ENCODE measurements at regions not wholly inside any gene's neighbourhood (a gene's known extent, or its start where the extent isn't known, plus 50 kb on each side); places are given as distances from the start of the nearest gene placed in this dataset.
"Not testable (repeated sequence)": the region's sequence is repeated elsewhere in the genome, so short reads cannot be mapped to it uniquely, and the experiment has no call there.

DNA sequence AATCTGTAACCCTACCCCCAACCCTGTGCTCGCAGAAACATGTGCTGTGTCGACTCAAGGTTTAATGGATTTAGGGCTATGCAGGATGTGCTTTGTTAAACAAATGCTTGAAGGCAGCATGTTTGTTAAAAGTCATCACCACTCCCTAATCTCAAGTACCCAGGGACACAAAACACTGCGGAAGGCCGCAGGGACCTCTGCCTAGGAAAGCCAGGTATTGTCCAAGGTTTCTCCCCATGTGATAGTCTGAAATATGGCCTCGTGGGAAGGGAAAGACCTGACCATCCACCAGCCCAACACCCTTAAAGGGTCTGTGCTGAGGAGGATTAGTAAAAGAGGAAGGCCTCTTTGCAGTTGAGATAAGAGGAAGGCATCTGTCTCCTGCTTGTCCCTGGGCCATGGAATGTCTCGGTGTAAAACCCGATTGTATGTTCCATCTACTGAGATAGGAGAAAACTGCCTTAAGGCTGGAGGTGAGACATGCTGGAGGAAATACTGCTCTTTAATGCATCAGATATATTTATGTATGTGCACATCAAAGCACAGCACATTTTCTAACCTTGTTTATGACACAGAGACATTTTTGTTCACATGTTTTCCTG, 94.4 kb downstream of the LSM3 start:
- DNase-seq (ENCODE audit: low read depth in 2 of 2) = not testable (repeated sequence)

DNA sequence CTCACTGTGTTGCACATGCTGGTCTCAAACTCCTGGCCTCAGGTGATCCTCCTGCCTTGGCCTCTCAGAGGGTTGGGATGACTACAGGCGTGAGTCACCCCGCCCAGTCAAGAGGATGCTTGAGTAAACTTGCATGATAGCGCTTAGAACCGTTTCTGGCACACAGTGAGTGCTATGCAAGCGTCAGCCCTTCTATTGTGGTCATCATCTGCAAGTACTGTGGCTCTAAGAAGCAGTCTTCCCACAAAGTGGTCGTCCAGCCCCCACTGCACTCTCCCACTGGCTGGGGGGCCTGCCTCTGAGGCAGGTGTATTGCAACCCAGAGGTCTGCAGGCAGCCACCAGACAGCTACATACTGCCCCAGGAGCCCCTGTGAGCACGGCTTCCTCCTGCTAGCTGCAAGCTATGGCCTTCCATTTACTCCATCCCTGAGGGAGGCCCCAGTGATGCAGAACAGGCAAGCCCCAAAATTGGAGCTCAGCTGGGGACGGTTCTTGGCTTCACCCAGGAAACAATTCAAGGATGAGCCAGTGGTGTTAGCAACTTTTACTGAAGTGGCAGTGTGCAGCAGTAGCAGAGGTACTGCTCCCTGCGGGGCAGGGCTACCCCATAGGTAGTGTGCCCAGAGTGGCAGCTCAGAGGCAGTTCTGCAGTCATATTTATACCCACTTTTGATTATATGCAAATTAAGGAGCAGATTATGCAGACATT, 95.4 kb downstream of the LSM3 start:
- no peak for DNase-seq (ENCODE audit: low read depth in 2 of 2)

DNA sequence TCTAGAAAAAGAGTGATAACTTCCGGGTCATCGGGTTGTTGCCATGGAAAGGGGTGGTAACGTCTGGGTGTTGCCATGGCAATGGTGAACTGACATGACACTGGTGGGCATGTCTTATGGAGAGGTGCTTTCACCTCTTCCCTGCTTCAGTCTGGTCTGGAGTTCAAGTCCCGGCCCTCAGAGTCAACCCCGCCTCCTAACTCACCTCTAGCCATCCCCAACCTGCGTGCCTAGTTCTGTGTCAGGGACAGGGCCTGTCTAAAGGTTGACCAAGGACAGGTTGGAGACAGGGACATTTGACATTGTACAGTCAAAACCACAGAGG, 96.0 kb downstream of the LSM3 start:
- DNase-seq (ENCODE audit: low read depth in 2 of 2) = no peak

DNA sequence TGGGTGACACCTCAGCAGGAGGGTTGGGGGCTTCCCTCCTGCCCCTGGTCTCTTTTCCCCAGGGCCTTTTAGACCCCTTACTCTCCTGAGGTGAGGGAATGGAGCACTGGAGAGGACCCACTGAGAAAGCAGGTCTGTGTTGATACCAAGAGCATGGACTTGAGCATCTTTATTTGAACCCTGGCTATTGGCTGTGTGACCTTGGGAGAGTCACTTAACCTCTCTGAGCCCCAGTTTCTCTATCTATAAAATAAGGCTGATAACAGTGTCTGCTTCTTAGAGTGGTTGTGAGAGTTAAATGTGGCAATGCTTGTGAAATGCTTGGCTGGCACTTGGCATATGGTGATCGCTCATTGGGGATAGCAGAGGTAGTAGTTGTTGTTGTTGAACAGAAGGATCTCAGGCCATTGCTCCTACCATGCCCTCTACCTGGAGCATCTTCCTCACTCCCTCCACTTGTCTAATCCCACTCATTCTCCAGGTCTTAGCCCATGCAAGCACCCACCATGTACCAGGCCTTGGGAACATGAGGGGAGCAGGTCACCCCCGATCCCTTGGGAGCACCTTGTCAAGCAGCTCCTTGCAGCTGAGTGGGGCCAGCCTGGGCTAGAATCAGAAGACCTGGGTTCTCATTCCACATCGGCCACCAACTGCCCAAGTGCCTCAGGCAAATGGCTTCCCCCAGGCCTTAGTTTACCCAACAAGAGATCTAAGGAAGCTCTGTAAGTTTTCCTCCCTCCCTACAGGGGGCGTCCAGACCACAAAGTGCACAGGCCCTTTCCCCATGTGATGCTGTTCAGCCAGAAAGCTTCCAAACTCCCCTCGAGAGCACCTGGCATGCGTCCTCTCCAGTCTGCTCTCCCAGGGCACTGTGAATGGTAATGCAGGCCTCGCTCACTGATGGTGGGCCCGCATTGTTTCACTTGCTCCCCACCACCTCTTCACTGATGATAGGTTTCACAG, 96.7 kb downstream of the LSM3 start:
- DNase-seq (ENCODE audit: low read depth in 2 of 2) = no peak

DNA sequence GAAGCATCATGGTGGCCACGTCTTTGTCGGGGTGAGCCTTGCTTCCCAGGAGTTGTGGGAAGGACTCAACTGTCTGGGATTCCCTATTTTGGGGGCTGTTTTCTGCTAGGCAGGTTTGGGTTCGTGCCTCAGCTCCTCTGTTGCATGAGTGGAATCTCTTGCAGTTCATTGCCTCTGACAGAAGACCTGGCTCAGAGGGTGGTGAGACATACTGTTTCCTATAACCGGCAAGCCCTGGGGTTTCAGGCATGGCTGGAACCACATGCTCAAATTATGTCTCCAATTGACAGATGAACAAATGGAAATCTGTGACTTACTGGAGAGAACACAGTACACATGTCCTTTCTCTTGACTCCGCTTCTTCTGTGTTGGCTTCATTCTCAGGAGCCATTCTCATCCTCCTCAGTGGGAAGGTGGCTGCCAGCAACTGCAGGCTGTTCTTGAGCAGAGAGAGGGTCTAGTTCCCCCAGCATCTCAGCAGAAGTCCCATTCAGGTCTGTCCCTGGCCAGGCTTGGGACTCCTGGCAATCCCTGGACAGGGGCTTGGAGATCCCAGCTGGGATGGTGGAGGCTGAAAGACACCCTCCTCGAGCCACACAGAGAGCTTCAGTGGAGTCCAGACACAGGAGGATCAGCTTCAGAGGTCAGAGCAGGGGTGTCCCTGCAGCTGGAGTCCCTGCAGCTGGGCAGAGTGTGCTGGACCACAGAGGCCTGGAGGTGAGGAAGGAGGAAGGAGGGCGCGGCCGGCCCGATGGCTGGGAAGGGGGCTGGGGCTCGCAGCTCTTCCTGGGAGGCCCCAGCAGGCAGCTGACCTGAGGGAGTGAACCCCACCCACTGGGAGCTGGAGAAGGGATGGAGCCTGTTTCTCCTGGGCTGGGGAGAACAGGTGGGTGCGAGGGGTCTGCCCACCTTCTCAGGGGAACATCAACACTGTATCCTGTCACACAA, 97.6 kb downstream of the LSM3 start:
- DNase-seq (ENCODE audit: low read depth in 2 of 2) = no peak

DNA sequence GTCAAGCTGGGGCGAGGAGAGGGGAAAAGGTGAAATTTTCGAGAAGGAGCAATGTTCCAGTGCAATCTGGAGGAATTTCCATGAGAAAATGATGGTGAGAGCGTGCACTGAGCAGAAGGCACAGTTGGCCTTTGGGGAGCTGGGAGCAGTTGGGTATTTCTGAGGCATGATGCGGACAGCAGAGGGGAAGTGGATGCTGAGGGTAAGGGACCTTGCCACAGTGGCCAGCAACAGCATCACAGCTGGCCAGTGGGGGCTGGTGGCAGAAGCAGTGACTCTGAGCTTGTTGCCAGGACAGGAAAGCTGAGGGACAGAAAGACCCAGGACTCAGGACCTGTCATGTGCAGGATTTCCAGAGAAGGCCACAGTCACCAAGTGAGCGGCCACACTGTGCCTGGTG, 98.9 kb downstream of the LSM3 start:
- DNase-seq (ENCODE audit: low read depth in 2 of 2) = no peak

DNA sequence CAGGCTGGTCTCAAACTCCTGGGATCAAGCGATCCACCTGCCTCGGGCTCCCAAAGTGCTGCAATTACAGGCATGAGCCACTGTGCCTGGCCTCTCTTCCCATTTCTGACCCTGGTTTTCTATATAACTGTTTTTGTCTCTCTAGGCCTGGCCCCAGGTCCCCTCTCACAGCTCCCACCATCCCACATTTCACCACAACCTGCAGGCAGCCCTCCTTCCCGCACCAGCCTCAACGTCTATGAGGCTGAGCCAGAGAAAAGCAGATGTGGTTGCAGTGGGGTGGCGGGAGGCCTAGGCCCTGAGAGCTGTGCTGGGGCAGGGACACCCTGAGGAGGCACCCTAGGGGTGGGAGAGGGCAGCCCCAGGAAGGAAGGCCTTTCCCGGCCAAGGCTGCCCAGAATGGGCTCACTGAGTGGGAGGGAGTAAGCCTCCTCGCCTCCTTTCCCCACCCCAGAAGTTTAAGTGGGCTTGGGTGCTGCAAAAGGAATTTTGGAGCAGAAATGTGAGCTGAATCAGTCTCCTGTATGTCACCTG, 99.7 kb downstream of the LSM3 start:
- no peak for DNase-seq (ENCODE audit: low read depth in 2 of 2)

DNA sequence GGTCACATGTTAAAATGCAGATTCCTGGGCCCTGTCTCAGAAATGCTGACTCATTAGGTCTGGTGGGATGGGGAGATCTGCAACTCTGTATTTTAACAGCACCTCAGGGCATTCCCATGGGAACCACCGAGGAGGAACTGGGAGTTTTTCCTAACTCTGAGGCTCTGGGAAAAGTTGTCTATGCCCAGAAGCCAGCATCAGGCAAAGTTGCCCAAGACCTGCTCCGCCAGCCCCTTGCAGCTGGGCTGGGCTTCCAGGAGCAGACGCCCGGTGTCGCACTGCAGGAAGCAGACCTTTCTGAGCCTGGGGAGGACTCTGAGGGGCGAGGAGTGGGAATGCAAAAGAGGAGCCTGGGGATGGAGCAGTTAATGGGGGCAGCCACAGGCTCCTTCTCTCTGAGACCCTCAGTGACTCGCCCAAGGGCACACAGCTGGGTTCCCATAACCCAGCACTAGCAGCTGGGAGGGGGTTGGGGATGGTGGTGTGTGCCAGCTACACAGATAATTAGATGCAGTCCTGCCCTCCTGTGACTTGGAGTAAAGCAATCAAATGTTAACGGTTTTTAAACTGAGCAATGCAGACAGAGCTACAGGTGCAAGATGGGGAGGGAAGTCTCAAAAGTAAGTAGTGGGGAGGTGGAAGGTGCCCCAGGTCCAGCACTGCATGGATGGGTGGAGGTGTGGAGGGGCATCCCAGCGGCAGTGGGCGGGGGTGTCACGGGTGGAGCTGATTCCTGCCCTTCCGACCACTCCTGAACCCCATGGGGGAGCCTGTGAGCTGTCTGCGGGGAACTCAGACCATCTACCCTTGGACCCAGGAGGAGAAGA, 100.4 kb downstream of the LSM3 start:
- no peak for DNase-seq (ENCODE audit: low read depth in 2 of 2)

DNA sequence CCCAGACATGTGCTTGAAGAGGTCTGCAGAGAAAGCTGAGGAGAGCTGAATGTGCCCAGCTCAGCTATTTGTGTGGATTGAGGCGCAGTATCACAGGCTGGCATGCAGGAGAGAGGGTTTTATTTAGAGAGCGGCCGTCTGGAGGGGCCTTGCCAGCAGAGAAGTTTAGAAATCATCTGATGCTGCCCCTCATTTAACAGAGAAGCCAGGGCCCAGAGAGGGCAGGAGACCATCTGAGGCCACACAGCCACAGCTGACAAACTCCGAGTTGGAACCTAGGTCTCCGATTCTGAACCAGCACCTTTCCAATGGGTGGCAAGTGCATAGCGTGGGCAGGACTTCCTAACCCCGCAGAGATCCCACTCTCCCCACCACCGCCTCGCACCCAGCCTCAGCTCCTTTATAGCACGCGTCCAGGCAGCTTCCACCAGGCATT, 101.0 kb downstream of the LSM3 start:
- DNase-seq (ENCODE audit: low read depth in 2 of 2) = no peak

DNA sequence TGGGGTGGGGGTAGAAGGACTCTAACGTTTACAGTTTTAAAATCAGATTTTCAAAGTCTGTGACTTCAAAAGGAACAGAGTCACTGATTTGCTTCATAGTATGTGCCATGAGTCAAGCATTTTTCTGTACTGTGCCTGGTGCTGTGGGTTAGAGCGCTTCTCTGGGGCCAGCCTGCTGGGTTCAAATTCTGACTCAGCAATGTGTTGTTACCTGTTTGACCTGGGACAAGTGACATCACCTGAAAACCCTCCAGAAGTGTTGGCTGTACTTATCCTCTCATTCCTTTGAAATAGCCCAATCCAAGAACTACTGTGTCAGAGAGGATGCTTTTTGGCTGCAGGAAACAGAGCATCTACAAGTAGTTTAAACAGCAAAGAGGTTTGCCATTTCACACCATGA, 101.7 kb downstream of the LSM3 start:
- no peak for DNase-seq (ENCODE audit: low read depth in 2 of 2)

DNA sequence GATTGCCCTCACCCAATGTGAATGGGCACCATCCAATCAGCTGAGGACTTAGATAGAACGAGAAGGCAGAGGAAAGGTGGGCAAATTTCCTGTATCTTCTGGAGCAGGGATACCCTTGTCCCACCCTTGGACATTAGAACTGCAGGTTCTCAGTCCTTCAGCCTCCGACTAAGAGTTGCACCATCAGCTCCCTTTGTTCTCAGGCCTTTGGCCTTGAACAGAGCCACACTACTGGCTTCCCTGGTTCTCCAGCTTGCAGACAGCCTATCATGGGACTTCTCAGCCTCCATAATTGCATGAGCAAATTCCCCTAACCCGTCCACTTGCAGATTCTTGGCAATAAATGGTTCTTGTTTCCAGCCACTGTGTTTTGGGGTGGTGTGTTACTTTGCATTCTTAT, 102.4 kb downstream of the LSM3 start:
- DNase-seq (ENCODE audit: low read depth in 2 of 2) = no peak

DNA sequence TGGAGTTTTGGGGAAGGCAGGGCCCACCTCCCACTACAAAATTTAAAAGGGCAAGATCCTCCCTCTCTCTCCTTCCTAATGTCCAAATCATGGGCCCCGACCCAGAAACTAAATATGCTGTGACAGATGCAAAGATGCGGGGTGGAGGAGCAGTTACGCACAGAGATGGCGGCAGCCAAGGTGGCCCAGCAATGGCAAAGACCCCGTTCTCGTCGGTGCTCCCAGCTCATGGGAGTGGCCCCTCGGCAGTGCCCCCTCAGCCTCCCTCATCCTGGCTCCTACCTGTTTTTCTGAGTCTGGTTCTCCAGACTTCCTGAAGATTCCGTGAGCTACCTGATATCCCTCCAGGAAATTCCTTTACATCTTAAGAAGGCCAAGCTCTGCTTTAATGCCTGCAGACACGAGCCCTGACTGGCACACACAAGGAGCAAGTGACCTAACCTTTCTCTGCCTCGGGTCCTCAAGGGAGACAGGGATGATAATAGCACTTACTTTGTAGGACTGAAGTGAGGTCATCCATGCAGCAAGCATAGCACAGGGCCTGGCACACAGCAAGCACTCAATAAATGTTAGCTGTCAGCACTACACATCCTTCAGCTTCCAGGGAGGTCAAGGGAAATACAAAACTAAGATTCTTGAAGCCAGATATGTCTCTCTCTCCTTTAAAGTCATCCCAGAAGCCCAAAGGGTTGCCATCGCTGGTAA, 103.5 kb downstream of the LSM3 start:
- DNase-seq (ENCODE audit: low read depth in 2 of 2) = no peak

DNA sequence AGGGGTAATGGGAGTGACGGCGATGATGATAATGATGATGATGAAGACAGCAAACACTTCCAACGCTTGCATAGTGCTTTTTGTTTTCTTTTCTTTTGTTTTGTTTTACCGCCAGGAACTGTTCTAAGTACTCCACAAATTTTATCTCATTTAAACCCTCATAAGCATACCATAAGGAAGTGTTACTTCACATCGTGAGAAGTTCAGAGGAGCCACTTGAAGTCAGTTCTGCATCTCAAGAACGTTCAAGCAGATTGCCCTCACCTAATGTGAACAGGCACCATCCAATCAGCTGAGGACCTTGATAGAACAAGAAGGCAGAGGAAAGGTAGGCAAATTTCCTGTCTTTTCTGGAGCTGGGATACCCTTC, 104.1 kb downstream of the LSM3 start:
- no peak for DNase-seq (ENCODE audit: low read depth in 2 of 2)

DNA sequence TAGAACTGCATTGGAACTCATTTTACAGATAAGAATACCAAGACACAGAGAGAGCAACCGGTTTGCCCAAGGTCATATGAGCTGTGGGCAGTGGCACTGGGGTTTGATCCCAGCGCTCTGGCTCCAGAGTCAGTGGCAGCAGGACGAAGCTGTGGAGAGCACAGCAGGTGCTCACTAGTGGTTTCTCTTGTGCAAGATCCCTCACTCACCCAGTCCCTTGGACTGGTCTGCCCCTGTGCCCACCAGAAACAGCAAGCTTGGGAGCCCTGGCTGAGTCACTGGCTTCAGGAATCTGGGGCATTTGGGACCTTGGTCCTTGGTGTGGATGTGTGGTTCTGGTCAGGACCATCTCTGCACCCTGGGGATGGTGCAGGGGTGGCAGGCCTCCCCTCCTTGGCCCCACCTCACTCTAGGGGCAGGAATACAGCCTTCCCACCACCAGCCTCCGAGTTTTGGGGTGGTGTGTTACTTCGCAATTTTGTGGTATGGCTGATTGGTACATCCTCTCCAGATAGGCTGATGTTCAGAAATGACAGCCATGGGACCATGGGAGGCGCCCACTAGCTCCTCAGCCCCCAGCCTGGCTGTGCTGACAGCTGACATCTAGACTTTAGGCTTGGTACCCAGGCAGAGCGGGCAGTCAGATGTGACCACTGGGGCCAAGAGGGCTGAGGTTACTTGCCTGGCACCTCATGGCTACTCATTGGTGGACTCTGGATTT, 104.6 kb downstream of the LSM3 start:
- no peak for DNase-seq (ENCODE audit: low read depth in 2 of 2)

DNA sequence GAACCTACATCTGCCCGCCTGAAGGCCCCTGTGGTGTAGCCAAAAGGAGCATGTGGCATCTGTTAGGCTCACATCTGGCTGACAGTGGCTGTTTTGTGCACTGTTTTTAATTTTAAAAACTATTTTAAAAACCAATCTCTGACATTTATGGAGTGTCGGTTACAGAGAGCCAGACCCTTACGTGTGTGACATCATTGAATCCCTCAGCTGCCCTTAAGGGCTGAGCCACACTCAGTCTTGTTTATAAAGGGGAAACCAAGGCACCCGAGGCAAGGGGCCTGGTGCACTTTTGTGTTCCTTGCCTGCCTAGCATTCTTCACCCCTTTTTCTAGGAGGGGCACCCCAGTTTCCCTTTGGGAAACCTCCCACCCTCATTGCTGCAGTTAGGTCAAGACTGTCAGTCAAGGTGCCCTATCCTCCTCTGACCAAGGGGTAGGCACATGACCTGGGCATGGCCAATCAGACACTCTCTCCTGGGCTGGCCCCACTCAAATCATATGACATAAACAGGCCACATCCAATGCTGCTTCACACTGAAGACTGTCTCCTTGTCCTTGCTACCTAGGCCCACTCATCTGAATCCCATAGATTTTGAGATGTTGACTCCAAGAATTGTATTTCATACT, 105.3 kb downstream of the LSM3 start:
- DNase-seq (ENCODE audit: low read depth in 2 of 2) = no peak

DNA sequence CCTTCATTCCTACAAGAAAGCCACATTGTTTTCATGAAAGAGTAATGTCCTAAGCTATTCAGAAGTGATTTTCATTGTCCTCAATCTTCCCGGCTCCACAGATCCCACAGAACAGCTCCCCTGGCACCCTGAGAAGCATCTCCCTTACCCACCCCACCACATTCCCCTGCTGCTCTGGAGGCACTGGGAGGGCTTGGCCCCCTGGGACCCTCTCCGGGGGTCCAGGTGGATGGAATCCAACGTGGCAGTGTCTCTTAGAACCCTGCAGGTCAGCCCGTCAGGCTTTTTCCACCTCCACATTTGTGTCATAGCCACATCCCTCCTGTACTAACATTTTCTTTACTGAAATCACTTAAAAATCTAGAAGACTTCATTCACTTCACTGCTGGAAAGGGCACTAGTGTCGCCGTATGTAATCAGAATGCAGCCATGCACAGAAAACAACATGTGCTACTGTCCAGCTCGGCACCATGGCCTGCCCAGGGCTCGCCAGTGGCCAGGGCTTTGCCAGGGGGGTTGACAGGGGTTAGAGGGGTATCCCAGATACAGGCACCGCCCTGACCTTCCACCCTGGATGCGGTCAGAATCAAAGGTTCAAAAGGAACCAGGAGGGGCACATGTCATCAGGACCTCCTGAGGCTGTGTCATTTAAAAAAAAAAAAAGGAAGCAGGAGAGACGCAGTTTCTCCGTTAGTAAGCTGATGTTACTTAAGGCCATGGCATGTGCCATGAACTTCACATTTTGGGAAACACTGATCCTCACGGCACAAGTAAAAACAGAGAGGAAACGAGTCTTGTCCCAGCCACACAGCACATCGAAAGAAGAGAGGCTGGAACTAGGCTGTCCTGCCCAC, 106.3 kb downstream of the LSM3 start:
- DNase-seq (ENCODE audit: low read depth in 2 of 2) = no peak

DNA sequence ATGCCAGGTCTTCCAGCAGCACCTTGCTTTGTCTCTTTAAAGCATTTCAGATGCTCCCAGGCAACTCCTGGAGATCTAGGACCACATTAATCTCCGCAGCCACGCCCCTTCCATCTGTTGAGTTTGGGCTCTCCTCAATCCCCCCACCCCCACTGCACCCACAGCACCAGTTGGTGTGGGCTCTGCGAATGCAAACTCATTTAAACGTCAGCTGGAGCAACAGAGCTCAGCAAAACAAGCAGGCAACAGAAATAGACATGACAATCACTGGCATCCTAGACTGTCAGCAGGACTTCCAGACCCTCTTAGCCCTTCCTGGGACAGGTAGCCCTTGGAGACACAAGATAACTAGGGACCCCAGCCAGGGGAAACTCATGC, 106.9 kb downstream of the LSM3 start:
- no peak for DNase-seq (ENCODE audit: low read depth in 2 of 2)
